Right atrium auricular region (tissue), 2 donors: ENCODE measurements at regions not wholly inside any gene's neighbourhood (a gene's known extent, or its start where the extent isn't known, plus 50 kb on each side); places are given as distances from the start of the nearest gene placed in this dataset.
"Not testable (repeated sequence)": the region's sequence is repeated elsewhere in the genome, so short reads cannot be mapped to it uniquely, and the experiment has no call there.

Source experiments
- DNase-seq: peaks from one replicate; pipeline ENCODE4 v3.0.0-alpha.2; 2019; ENCODE audit warnings: low spot score
- H3K27ac ChIP-seq, 2 donors: fragments of 200-600 bp; sonication (generic); 1 replicate in 1 of 2; 2 replicates in 1 of 2; pipeline ENCODE4 v1.5.1; 2016 to 2019
- H3K27me3 ChIP-seq, 2 donors: fragments of 200-600 bp; sonication (generic); one replicate each; pipeline versions ENCODE4 v1.5.1 to v1.6.0; 2017 to 2019
- H3K36me3 ChIP-seq: fragments of 200-600 bp; sonication (generic); one replicate; pipeline ENCODE4 v1.5.1; 2016
- H3K4me1 ChIP-seq, 2 donors: fragments of 200-600 bp; sonication (generic); one replicate each; pipeline versions ENCODE4 v1.5.1 to v1.6.0; 2017 to 2019
- H3K4me3 ChIP-seq, 2 donors: fragments of 200-600 bp; sonication (generic); 1 replicate in 1 of 2; 2 replicates in 1 of 2; pipeline ENCODE4 v1.5.1; 2017 to 2019; ENCODE audit warnings: mild to moderate bottlenecking in 1 of 2, moderate library complexity in 1 of 2
- H3K9me3 ChIP-seq, 2 donors: fragments of 200-600 bp; sonication (generic); one replicate each; pipeline ENCODE4 v1.5.1; 2019
- TF ChIP-seq, protein P1 (sequence below), 2 donors: fragments of 200-600 bp; sonication (generic); IDR thresholded peaks; one replicate each; pipeline ENCODE4 v1.5.1; 2019; ENCODE audit warnings: antibody characterized with exemption in 2 of 2

DNA sequence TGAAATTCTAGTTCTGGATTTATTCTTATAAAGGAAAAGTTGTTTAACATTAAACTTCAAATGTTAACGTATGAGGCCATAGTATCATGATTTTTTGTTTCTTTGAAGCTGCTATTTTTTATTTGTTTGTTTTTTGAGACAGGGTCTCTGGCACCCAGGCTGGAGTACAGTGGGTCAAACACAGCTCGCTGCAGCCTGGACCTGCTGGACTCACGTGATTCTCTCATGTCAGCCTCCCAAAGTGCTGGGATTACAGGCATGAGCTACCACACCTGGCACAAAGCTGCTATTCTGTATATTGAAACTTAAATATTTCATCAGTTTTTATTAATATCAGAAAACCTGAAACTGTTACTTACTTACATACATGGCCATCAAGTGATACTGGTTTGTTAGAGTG, 89.5 kb upstream of the RPRM start:
- no peak overlapping the region for H3K4me3 ChIP-seq
- no peaks in the 10 kb centered on the region for H3K27me3 ChIP-seq
- no peak for DNase-seq
- no peak overlapping the region for H3K27ac ChIP-seq
- TF ChIP-seq, protein P1, sequence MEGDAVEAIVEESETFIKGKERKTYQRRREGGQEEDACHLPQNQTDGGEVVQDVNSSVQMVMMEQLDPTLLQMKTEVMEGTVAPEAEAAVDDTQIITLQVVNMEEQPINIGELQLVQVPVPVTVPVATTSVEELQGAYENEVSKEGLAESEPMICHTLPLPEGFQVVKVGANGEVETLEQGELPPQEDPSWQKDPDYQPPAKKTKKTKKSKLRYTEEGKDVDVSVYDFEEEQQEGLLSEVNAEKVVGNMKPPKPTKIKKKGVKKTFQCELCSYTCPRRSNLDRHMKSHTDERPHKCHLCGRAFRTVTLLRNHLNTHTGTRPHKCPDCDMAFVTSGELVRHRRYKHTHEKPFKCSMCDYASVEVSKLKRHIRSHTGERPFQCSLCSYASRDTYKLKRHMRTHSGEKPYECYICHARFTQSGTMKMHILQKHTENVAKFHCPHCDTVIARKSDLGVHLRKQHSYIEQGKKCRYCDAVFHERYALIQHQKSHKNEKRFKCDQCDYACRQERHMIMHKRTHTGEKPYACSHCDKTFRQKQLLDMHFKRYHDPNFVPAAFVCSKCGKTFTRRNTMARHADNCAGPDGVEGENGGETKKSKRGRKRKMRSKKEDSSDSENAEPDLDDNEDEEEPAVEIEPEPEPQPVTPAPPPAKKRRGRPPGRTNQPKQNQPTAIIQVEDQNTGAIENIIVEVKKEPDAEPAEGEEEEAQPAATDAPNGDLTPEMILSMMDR (IDR thresholded peaks at IDR 0.05): no peak
- H3K4me1 ChIP-seq: no peaks in the 10 kb centered on the region
- H3K9me3 ChIP-seq: no peaks in the 10 kb centered on the region
- no peaks in the 10 kb centered on the region for H3K36me3 ChIP-seq

- Histone ChIP-seq H3K36me3 (no peaks in the 10 kb centered on the region), H3K27ac (no peak overlapping the region), H3K27me3 (no peaks in the 10 kb centered on the region), H3K9me3 (no peaks in the 10 kb centered on the region), H3K4me3 (no peak overlapping the region), H3K4me1 (no peaks in the 10 kb centered on the region)
- DNase-seq: no peak
- TF ChIP-seq, protein P1 (IDR thresholded peaks at IDR 0.05): no peak
These were observed 96.8 kb upstream of the RPRM start for GRCh38 chr2:153575171-153575853.

DNA sequence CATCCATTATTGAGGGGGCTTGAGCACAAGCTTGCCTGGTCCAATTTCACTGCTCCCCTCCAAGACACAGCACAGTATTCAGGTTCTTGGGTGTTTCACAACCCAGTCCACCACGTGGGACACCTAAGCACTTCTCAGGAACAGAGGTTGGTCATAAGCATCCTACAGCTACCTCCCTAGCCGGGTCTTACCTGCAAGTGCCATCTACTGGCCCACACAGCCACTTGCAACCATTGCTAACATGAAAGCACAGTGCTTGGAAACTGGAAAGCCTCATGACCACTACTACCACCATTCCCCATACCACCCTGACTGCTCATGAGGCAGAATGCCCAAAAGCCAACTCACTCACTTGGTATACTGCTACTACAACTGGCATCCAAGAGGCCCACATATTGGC, 105.7 kb upstream of the RPRM start:
- no peaks in the 10 kb centered on the region for H3K4me1 ChIP-seq
- no peaks in the 10 kb centered on the region for H3K36me3 ChIP-seq
- H3K27ac ChIP-seq: no peak overlapping the region
- no peaks in the 10 kb centered on the region for H3K27me3 ChIP-seq
- no peak for DNase-seq
- TF ChIP-seq, protein P1 (IDR thresholded peaks at IDR 0.05): no peak
- no peak overlapping the region for H3K4me3 ChIP-seq
- H3K9me3 ChIP-seq: peaks cover 0 to 8% of the 10 kb centered on the region in 2 donors

DNA sequence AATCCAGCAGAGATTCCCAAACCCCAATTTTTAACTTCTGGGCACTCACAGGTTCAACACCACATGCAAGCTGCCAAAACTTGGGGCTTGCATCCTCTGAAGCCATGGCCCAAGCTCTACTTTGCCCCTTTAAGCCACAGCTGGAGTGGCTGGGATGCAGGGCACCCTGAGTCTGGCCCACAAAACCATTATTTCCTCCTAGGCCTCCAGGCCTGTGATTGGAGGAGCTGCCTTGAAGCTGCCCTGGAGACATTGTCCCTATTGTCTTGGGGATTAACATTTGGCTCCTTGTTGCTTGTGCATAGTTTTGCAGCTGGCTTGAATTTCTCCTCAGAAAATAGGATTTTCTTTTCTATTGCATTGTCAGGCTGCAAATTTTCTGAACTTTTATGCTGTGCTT, 109.8 kb upstream of the RPRM start:
- H3K9me3 ChIP-seq: peaks cover 0 to 8% of the 10 kb centered on the region in 2 donors
- no peak overlapping the region for H3K4me3 ChIP-seq
- no peak overlapping the region for H3K27ac ChIP-seq
- no peak for DNase-seq
- no peaks in the 10 kb centered on the region for H3K27me3 ChIP-seq
- no peaks in the 10 kb centered on the region for H3K4me1 ChIP-seq
- no peaks in the 10 kb centered on the region for H3K36me3 ChIP-seq
- TF ChIP-seq, protein P1 (IDR thresholded peaks at IDR 0.05): no peak

DNA sequence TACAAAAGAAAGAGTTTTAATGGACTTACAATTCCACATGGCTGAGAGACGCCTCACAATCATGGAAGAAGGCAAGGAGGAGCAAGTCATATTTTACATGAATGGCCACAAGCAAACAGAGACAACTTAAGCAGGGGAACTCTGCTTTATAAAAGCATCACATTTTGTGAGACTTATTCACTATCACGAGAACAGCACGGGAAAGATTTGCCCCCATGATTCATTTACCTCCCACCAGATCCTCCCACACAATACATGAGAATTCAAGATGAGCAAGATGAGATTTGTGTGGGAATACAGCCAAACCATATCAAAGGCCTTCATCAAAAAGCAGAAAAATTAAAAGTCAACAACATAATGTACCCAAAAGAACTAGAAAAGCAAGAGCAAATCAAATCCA, 111.0 kb upstream of the RPRM start:
- no peak for DNase-seq
- H3K4me3 ChIP-seq: no peak overlapping the region
- TF ChIP-seq, protein P1 (IDR thresholded peaks at IDR 0.05): no peak
- no peaks in the 10 kb centered on the region for H3K27me3 ChIP-seq
- no peak overlapping the region for H3K27ac ChIP-seq
- no peaks in the 10 kb centered on the region for H3K36me3 ChIP-seq
- H3K9me3 ChIP-seq: peaks cover 0 to 8% of the 10 kb centered on the region in 2 donors
- no peaks in the 10 kb centered on the region for H3K4me1 ChIP-seq

DNA sequence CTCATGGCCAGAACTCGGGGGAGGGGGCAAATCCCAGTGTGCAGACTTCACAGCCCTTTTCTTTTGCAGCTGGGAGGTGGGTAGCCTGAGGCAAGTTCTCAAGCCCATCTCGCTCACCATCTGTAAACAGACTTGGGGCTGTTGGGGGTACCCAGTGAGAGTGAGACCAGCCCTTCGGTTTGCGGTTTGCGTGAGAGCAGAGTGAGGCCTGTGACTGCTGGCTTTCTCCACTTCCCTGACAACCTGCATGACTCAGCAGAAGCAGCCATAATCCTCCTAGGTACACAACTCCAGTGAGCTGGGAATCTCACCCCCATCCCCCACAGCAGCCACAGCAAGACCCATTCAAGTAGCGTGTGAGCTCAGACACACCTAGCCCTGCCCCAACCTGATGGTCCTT, 114.5 kb upstream of the RPRM start:
- H3K4me1 ChIP-seq, H3K4me3 ChIP-seq, H3K9me3 ChIP-seq, H3K36me3 ChIP-seq, H3K27me3 ChIP-seq, DNase-seq, H3K27ac ChIP-seq: not testable (repeated sequence)
